SJSA1 (cell line): ENCODE measurements at regions not wholly inside any gene's neighbourhood (a gene's known extent, or its start where the extent isn't known, plus 50 kb on each side); places are given as distances from the start of the nearest gene placed in this dataset.
A peak's percentile ranks its signal among the peaks of the same experiment; 100 is the strongest.

ENCODE experiments used
- DNase-seq, 2 experiments: peaks; one replicate each; pipeline ENCODE4 v3.0.0-alpha.2; 2015 to 2020; ENCODE audit warnings: low spot score in 2 of 2, low read depth in 1 of 2
- H3K27ac ChIP-seq: fragments of 250-450 bp; sonication (Bioruptor Pico); 2 replicates; pipeline ENCODE4 v1.5.1; 2020; ENCODE audit warnings: mild to moderate bottlenecking, moderate library complexity
- H3K27me3 ChIP-seq: fragments of 250-450 bp; sonication (Bioruptor Pico); replicated peaks from 2 replicates; pipeline ENCODE4 v1.5.1; 2020; ENCODE audit warnings: mild to moderate bottlenecking, moderate library complexity
- H3K36me3 ChIP-seq: fragments of 250-450 bp; sonication (Bioruptor Pico); 2 replicates; pipeline ENCODE4 v1.5.1; 2020; ENCODE audit warnings: mild to moderate bottlenecking
- H3K4me1 ChIP-seq: fragments of 250-450 bp; sonication (Bioruptor Pico); replicated peaks from 2 replicates; pipeline ENCODE4 v1.6.1; 2021; ENCODE audit warnings: mild to moderate bottlenecking
- H3K4me3 ChIP-seq: fragments of 250-450 bp; sonication (Bioruptor Pico); 2 replicates; pipeline ENCODE4 v1.5.1; 2020; ENCODE audit warnings: mild to moderate bottlenecking
- H3K9me3 ChIP-seq: fragments of 250-450 bp; sonication (Bioruptor Pico); replicated peaks from 2 replicates; pipeline ENCODE4 v1.5.1; 2020; ENCODE audit warnings: mild to moderate bottlenecking

DNA sequence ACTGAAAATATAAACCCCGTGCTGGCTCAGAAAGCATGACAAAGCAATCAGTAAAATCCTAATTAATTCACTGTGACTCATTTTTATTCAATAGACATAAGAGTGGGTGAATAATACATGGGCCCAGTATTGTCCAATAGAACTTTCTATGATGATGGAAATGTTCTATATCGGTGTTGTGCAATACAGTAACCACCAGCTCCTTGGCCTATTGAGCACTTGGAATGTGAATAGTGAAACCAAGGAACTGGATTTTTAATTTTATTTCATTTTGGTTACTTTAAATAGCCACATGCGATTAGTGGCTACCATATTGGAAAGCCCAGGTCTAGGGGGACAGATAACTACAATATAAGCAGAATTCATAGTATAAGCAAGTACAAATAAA lies 69.8 kb upstream of the PPP2R3A start:
- no peak for DNase-seq
- Histone ChIP-seq H3K4me3 (no peak overlapping the region), H3K9me3 (no peaks in the 10 kb centered on the region), H3K36me3 (no peaks in the 10 kb centered on the region), H3K4me1 (peaks cover 29% of the 10 kb centered on the region), H3K27me3 (no peaks in the 10 kb centered on the region), H3K27ac (peak overlapping the region; percentile 96)

DNA sequence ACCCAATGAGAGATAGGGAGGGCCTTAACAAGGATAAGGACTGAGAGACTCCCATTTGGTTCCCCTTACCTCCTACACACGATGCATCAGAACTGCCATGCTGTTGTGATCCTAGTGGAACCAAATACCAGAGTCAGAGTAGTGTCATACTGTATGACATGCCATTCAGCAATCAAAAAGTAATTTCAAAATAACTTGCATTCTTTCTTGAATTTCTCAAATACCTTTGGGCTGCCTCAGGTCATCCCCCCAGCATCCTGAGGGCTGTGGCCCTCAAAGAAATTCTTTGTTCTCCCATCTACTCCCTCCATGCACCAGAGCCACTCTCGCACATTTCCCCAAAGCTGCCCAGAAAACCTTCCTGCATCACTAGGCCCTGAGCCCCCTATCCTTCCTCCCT lies 68.9 kb upstream of the PPP2R3A start:
- no peaks in the 10 kb centered on the region for H3K36me3 ChIP-seq
- H3K27ac ChIP-seq, result peak overlapping the region; percentile 96
- no peaks in the 10 kb centered on the region for H3K27me3 ChIP-seq
- DNase-seq, result peak; percentile 79 to 83
- H3K9me3 ChIP-seq, result no peaks in the 10 kb centered on the region
- H3K4me3 ChIP-seq, result no peak overlapping the region
- peaks cover 29% of the 10 kb centered on the region for H3K4me1 ChIP-seq

DNA sequence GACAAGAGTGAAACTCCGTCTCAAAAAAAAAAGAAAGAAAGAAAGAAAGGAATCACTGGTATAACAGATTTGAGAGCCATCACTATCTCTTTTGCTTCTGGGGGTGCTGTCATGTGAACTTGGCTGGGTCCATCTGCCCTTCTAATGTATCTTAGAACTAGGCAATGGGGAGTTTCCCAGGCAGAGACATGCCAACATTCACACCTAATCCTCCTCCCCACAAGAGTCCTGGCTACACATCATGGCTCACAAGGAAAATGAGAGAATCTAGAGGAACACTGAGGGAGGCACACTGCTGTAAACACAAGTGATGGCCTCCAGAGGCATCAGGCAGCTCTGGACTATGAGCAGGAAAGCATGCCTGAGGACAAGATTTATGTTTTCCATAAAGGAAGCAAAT lies 67.8 kb upstream of the PPP2R3A start:
- H3K27ac ChIP-seq, result peak overlapping the region; percentile 96
- H3K36me3 ChIP-seq, result no peaks in the 10 kb centered on the region
- H3K9me3 ChIP-seq, result no peaks in the 10 kb centered on the region
- H3K4me1 ChIP-seq, result peaks cover 29% of the 10 kb centered on the region
- no peak for DNase-seq
- H3K27me3 ChIP-seq, result no peaks in the 10 kb centered on the region
- no peak overlapping the region for H3K4me3 ChIP-seq

DNA sequence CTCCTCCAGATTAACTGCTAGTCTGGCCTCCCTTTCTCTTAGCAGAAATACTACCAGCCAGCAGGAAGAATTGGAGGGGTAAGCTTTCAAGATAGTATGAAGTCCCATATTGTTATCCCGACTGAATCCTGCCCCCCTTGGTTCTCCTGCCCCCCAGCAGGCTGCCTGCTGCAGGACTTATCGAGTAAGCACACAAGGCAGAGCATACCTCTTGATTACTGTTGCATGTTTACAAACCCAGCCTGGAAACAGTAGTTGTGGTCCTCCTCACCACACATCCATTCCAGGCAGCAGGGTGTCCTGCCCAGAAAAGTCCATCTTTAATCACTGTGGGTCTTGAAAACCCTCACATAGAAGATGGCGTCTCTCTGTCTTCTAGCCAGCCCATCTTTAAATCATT lies 66.8 kb upstream of the PPP2R3A start:
- H3K36me3 ChIP-seq, result no peaks in the 10 kb centered on the region
- H3K4me3 ChIP-seq, result no peak overlapping the region
- H3K27ac ChIP-seq, result no peak overlapping the region
- no peaks in the 10 kb centered on the region for H3K9me3 ChIP-seq
- no peak for DNase-seq
- no peaks in the 10 kb centered on the region for H3K27me3 ChIP-seq
- peaks cover 29% of the 10 kb centered on the region for H3K4me1 ChIP-seq

DNA sequence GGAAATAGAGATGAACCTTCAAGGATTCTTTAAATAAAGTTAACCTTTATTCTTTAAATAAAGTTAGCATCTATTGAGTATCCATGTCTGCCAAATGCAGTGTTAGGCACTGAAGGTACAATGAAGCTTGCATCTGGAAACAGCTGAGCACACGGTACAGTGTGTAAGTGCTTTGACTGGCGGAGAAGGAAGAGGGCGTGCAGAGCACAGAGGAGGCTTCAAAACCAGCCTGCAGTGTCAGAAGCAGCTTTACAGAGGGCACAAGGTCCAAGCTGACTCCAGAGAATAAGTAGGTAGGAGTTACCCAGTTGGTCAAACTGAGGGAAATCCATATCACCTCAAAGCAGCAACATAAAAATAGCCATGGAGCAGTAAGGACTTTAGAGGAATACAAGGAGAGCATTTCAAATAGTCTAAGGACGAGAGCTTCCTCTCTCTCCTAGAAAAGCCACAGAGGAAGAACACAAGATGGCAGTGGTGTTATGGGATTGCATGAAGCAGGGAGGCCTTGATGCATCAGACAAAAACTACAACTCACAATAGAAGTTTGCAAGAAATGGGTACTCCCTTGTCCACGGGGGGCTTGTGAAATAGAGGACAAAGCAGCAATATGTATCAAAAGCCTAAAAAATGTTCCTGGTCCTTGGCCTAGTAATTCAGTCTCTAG lies 60.3 kb upstream of the PPP2R3A start:
- Histone ChIP-seq H3K36me3 (no peaks in the 10 kb centered on the region), H3K9me3 (no peaks in the 10 kb centered on the region), H3K4me1 (peaks cover 10% of the 10 kb centered on the region), H3K4me3 (no peak overlapping the region), H3K27ac (no peak overlapping the region), H3K27me3 (no peaks in the 10 kb centered on the region)
- no peak for DNase-seq

DNA sequence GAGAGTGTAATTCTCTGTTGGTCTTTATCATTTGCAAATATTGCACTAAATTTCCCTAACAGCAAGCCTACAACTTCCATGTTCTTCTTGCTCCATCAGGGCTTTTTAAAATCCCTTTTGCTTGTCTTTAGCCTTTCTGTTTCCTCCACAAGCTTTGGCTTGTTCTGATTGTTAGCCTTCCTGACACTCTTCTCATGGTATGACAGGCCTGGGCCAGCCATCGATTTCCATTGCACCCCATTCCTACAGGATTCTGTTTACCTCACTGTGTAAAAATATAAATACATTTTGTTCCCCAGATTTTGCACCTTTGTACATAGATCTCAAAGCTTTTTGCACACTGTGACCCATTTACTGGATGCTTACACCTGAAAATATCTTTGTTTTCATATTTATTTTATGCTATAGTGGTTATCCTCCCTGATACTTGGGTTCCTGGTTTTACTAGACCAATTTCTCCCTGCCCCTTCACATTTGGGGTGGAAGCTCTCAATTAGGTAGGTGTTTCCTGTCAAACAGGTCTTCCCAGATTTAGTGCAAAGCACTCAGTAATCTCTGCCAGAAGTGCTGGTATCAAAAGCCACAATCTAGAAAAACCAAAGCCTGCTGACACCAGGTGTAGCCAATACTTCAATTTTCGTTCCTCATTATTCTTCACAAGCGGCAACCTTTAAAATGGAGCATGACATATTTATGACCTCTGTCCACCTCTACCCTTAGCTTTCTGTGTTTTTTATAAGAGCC lies 57.9 kb upstream of the PPP2R3A start:
- Histone ChIP-seq H3K27me3 (no peaks in the 10 kb centered on the region), H3K9me3 (no peaks in the 10 kb centered on the region), H3K4me3 (no peak overlapping the region), H3K36me3 (no peaks in the 10 kb centered on the region), H3K4me1 (peaks cover 10% of the 10 kb centered on the region), H3K27ac (no peak overlapping the region)
- no peak for DNase-seq

DNA sequence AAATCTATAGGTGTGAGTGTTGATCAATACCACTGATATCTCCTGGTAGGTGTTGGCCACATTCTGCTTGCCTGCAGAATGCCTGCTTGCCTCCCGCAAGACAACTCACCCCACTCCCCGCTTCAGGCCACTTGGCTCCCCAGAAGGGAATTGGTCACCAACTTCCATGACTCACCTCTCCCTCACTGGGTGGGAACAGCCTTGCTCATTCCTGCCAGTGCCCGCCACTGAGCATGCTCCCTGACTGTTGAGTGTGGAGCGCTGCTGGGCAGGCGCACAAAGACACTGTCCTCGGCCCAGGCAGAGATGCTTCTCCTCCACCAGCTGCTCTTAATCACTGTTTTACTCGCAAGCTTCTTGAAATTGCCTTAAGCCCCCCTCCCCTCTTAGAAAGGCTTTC lies 57.3 kb upstream of the PPP2R3A start:
- Histone ChIP-seq H3K27ac (no peak overlapping the region), H3K4me1 (peaks cover 10% of the 10 kb centered on the region), H3K9me3 (no peaks in the 10 kb centered on the region), H3K36me3 (no peaks in the 10 kb centered on the region), H3K27me3 (no peaks in the 10 kb centered on the region), H3K4me3 (no peak overlapping the region)
- peak; percentile 35 to 72 for DNase-seq

DNA sequence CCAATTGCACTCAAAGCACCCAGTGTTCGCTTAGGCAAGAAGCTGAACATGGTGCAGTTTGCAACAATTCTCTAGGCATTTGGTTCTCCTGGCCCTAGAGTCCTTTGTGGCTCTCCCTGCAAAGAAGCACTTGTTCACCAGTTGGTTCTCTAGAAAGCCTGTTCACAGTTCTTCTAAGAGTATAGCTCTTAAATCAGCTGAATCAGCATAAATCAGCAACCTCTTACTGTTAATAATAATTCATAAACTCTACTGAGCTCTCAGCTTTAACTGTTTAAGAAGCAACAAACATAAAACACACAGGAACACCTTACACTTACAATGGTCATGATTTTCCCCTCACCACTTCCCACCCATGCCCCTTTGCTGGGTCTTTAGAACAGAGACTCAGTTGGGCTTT lies 56.8 kb upstream of the PPP2R3A start:
- Histone ChIP-seq H3K4me1 (peaks cover 10% of the 10 kb centered on the region), H3K27ac (no peak overlapping the region), H3K36me3 (no peaks in the 10 kb centered on the region), H3K27me3 (no peaks in the 10 kb centered on the region), H3K9me3 (no peaks in the 10 kb centered on the region), H3K4me3 (no peak overlapping the region)
- no peak for DNase-seq

DNA sequence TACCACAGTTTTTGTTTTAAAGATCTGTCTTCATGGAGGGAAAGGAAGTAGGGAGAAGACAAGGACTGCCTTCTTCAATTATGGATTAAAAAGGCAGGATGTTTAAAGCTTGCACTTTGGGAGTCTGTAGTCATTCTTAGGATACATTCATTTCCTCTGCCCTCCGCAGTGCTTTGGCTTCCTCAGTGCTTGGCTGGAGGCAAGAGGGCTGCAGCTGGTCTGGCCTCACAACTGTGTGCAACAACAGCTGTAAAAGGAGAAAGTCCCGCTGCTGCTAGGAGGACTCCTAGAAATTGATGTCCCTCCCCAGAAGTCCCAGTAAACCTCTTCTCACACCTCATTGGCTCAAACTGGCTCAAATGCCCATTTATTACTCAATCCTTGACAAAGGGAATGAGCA lies 54.4 kb upstream of the PPP2R3A start:
- Histone ChIP-seq H3K9me3 (no peaks in the 10 kb centered on the region), H3K4me3 (no peak overlapping the region), H3K36me3 (no peaks in the 10 kb centered on the region), H3K27me3 (no peaks in the 10 kb centered on the region), H3K4me1 (peaks cover 10% of the 10 kb centered on the region), H3K27ac (no peak overlapping the region)
- no peak for DNase-seq

DNA sequence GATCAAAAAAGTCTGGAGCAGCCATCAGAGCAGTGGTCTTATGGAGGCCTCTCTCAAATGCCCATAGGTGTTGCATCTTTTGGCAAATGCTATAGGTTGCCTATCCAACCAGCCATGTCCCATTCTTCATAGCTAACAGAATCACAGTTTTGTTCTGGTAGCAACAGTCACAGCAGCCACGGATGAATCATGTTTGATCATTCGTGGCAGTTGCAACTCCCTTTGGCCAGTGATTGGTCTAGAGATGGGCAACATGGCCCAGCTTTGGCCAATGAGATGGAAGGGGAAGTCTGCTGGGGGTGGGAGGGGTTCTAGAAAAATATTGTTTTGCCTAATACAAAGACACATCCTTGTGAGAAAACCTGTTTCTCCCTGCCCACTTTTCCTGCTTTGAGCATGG lies 50.3 kb upstream of the PPP2R3A start:
- no peak for DNase-seq
- H3K27me3 ChIP-seq, result no peaks in the 10 kb centered on the region
- H3K4me1 ChIP-seq, result no peaks in the 10 kb centered on the region
- no peaks in the 10 kb centered on the region for H3K9me3 ChIP-seq
- H3K36me3 ChIP-seq, result no peaks in the 10 kb centered on the region
- no peak overlapping the region for H3K4me3 ChIP-seq
- H3K27ac ChIP-seq, result no peak overlapping the region
